ENCODE measurements at regions not wholly inside any gene's neighbourhood (a gene's known extent, or its start where the extent isn't known, plus 50 kb on each side); places are given as distances from the start of the nearest gene placed in this dataset.
"Not testable (repeated sequence)": the region's sequence is repeated elsewhere in the genome, so short reads cannot be mapped to it uniquely, and the experiment has no call there.

DNA sequence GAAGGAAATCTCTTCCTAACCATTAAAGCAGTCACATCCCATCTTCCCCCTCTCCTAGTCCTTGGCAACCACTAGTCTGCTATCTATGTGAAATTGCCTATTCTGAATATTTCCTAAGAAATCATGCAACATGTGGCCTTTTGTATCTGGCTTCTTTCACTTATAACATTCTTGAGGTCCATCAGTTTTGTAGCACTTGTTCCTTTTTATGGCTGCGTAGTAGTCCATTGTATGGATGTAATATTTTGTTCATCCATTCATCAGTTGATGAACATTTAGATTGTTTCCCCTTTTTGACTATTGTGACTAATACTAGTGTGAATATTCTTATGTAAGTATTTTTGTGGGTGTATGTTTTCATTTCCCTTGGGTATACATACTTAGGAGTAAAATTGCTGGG, 878.7 kb upstream of the DEFB115 start:
- TF ChIP-seq POLR2A (IDR thresholded peaks at IDR 0.05) = not testable (repeated sequence)
- TF ChIP-seq, protein P1, sequence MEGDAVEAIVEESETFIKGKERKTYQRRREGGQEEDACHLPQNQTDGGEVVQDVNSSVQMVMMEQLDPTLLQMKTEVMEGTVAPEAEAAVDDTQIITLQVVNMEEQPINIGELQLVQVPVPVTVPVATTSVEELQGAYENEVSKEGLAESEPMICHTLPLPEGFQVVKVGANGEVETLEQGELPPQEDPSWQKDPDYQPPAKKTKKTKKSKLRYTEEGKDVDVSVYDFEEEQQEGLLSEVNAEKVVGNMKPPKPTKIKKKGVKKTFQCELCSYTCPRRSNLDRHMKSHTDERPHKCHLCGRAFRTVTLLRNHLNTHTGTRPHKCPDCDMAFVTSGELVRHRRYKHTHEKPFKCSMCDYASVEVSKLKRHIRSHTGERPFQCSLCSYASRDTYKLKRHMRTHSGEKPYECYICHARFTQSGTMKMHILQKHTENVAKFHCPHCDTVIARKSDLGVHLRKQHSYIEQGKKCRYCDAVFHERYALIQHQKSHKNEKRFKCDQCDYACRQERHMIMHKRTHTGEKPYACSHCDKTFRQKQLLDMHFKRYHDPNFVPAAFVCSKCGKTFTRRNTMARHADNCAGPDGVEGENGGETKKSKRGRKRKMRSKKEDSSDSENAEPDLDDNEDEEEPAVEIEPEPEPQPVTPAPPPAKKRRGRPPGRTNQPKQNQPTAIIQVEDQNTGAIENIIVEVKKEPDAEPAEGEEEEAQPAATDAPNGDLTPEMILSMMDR (IDR thresholded peaks at IDR 0.05) = not testable (repeated sequence)

Measured in lower leg skin (tissue), 3 donors.